ENCODE measurements at regions not wholly inside any gene's neighbourhood (a gene's known extent, or its start where the extent isn't known, plus 50 kb on each side); places are given as distances from the start of the nearest gene placed in this dataset.

DNA sequence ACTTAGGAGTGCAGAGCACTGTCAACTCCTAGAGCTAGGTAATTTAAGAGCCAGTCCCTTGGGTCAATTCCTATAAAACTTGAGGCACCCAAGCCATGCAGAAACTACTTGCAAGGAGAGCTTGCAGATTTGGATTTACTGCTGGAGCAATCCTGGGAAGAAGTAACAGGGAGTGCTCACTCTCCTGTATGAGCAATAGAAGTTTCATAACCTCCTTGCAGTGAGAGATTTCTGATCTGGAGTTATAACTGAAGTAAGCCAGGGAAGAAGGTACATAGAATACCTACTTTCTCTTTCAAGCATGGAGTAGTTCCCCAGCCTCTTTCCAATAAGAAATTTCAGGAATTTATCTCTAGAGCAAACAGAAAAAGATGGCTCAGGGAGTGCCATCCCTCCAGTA is 650.1 kb upstream of the USP15 start:
- H3K4me1 Mint-ChIP-seq, result no peaks in the 10 kb centered on the region
- TF ChIP-seq, protein P1, sequence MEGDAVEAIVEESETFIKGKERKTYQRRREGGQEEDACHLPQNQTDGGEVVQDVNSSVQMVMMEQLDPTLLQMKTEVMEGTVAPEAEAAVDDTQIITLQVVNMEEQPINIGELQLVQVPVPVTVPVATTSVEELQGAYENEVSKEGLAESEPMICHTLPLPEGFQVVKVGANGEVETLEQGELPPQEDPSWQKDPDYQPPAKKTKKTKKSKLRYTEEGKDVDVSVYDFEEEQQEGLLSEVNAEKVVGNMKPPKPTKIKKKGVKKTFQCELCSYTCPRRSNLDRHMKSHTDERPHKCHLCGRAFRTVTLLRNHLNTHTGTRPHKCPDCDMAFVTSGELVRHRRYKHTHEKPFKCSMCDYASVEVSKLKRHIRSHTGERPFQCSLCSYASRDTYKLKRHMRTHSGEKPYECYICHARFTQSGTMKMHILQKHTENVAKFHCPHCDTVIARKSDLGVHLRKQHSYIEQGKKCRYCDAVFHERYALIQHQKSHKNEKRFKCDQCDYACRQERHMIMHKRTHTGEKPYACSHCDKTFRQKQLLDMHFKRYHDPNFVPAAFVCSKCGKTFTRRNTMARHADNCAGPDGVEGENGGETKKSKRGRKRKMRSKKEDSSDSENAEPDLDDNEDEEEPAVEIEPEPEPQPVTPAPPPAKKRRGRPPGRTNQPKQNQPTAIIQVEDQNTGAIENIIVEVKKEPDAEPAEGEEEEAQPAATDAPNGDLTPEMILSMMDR (IDR thresholded peaks at IDR 0.05), result no peak
- no peaks in the 10 kb centered on the region for H3K27me3 Mint-ChIP-seq (ENCODE audit: low read depth in 3 of 3)
- intact Hi-C loops (cut with micrococcal nuclease), result no loop called here
- Histone ChIP-seq H4K20me1 (ENCODE audit: insufficient read depth, low read length) (no peaks in the 10 kb centered on the region), H2AFZ (ENCODE audit: insufficient read depth, low read depth, low read length, poor library complexity, severe bottlenecking) (no peak overlapping the region), H3K27ac (ENCODE audit: low read depth in 1 of 2, low read length in 2 of 2) (no peak overlapping the region), H3K4me2 (replicated peaks; ENCODE audit: extremely low read depth, low read length, poor library complexity, severe bottlenecking) (no peak overlapping the region), H3K79me2 (ENCODE audit: insufficient read depth, low read length) (no peaks in the 10 kb centered on the region), H3K9me3 (replicated peaks in 1 of 2; ENCODE audit: control insufficient read depth in 1 of 2, insufficient read depth in 1 of 2, low read length in 2 of 2) (no peaks in the 10 kb centered on the region), H3K9ac (ENCODE audit: insufficient read depth, low read length, poor library complexity, severe bottlenecking) (no peak overlapping the region), H3K27me3 (ENCODE audit: control insufficient read depth in 2 of 2, insufficient read depth in 2 of 2, low read length in 2 of 2) (no peaks in the 10 kb centered on the region), H3K4me1 (ENCODE audit: control insufficient read depth in 1 of 2, insufficient read depth in 2 of 2, low read length in 2 of 2) (no peaks in the 10 kb centered on the region), H3K36me3 (replicated peaks in 1 of 2; ENCODE audit: control insufficient read depth in 1 of 2, insufficient read depth in 2 of 2, low read length in 2 of 2) (no peaks in the 10 kb centered on the region), H3K4me3 (replicated peaks in 1 of 3; ENCODE audit: low read depth in 2 of 3, low read length in 3 of 3) (no peak overlapping the region)
- H3K36me3 Mint-ChIP-seq, result no peaks in the 10 kb centered on the region
- no peak overlapping the region for H3K4me3 Mint-ChIP-seq
- H3K27ac Mint-ChIP-seq, result no peak overlapping the region
- H3K9me3 Mint-ChIP-seq, result peaks cover 2 to 10% (median 3%) of the 10 kb centered on the region in 7 donors
- no peak for DNase-seq

DNA sequence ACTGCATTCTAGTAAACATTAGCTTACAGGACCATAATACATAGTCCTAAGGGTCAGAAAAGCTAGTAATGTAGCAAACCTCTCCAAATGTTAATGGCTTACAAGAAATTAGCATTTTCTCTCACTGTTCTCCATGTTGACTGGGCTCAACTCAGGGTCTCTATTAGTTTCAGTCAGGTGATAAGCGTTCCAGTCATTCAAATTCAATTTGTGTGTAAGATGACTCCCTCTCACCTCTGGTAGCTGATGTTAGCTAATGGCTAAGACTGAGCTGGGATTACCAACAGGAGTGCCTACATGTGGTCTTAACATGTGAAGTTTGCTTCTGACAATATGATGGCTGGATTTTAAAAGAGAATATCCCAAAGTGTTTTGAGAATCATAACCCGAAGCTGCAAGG is 630.5 kb upstream of the USP15 start:
- Histone ChIP-seq H3K9ac (ENCODE audit: insufficient read depth, low read length, poor library complexity, severe bottlenecking) (no peak overlapping the region), H3K27ac (ENCODE audit: low read depth in 1 of 2, low read length in 2 of 2) (no peak overlapping the region), H3K4me2 (replicated peaks; ENCODE audit: extremely low read depth, low read length, poor library complexity, severe bottlenecking) (no peak overlapping the region), H2AFZ (ENCODE audit: insufficient read depth, low read depth, low read length, poor library complexity, severe bottlenecking) (no peak overlapping the region), H3K79me2 (ENCODE audit: insufficient read depth, low read length) (no peaks in the 10 kb centered on the region), H3K4me3 (replicated peaks in 1 of 3; ENCODE audit: low read depth in 2 of 3, low read length in 3 of 3) (no peak overlapping the region), H3K4me1 (ENCODE audit: control insufficient read depth in 1 of 2, insufficient read depth in 2 of 2, low read length in 2 of 2) (no peaks in the 10 kb centered on the region), H3K27me3 (ENCODE audit: control insufficient read depth in 2 of 2, insufficient read depth in 2 of 2, low read length in 2 of 2) (no peaks in the 10 kb centered on the region), H3K9me3 (replicated peaks in 1 of 2; ENCODE audit: control insufficient read depth in 1 of 2, insufficient read depth in 1 of 2, low read length in 2 of 2) (peaks cover 0 to 3% of the 10 kb centered on the region in 2 donors), H3K36me3 (replicated peaks in 1 of 2; ENCODE audit: control insufficient read depth in 1 of 2, insufficient read depth in 2 of 2, low read length in 2 of 2) (no peaks in the 10 kb centered on the region), H4K20me1 (ENCODE audit: insufficient read depth, low read length) (no peaks in the 10 kb centered on the region)
- Mint-ChIP-seq H3K36me3 (no peaks in the 10 kb centered on the region), H3K27me3 (ENCODE audit: low read depth in 3 of 3) (peaks cover 0 to 1% (median 0%) of the 10 kb centered on the region in 3 donors), H3K4me1 (no peaks in the 10 kb centered on the region), H3K27ac (no peak overlapping the region), H3K9me3 (peaks cover 0 to 10% (median 2%) of the 10 kb centered on the region in 7 donors), H3K4me3 (no peak overlapping the region)
- TF ChIP-seq, protein P1 (IDR thresholded peaks at IDR 0.05), result no peak
- WGBS (ENCODE audit: insufficient coverage), result no CpG with 5 or more reads among the region's 2 CpGs
- intact Hi-C loops (cut with micrococcal nuclease), result no loop called here
- no peak for DNase-seq

Data from CD14-positive monocyte (primary cell).